K562 (cell line): ENCODE measurements at regions not wholly inside any gene's neighbourhood (a gene's known extent, or its start where the extent isn't known, plus 50 kb on each side); places are given as distances from the start of the nearest gene placed in this dataset.

Source experiments
- ATAC-seq: fragments of 200-7000 bp; cut with Tn5 transposase; 3 replicates; pipeline ENCODE4 v1.9.1; 2020; ENCODE audit warnings: moderate library complexity
- BruUV-seq: library from RNA; stranded (reverse); fragments of 400-500 nt; replicated peaks from 2 replicates; lab custom pipeline; 2021; lab: Mats Ljungman, UMichigan
- CTCF ChIA-PET: fragments of 300-600 bp; formaldehyde crosslinking; extraction: SDS; loops from one replicate; lab custom pipeline; 2021; ENCODE audit warnings: low intra/inter-chr PET ratio; lab: Yijun Ruan, JAX
- POLR2A ChIA-PET: fragments of 300-600, 350-650 bp; sonication (Branson Sonifier 250); formaldehyde crosslinking; extraction: SDS; loops from one replicate; lab custom pipeline; 2021; ENCODE audit warnings: antibody characterized with exemption, inconsistent platforms; lab: Yijun Ruan, JAX
- DNase-seq, 4 experiments: peaks; one replicate each; pipeline versions ENCODE4 v3.0.0 to v3.0.0-alpha.2; 2011 to 2018; ENCODE audit warnings: low spot score in 3 of 4, mixed read lengths in 3 of 4; ENCODE audit errors: extremely low read depth in 1 of 4
- FAIRE-seq: peaks from 2 replicates; lab custom pipeline; 2011; peaks lifted over from hg19 to GRCh38; lab: Jason Lieb, UNC
- H2AFZ ChIP-seq: 2 replicates; pipeline ENCODE4 v1.6.0; 2011; ENCODE audit warnings: low read depth, low read length, control low read depth, inconsistent platforms
- H3K27ac ChIP-seq: fragments of 200-600 bp; 3 replicates; pipeline ENCODE4 v1.8.0; 2011; ENCODE audit warnings: low read depth, mild to moderate bottlenecking, control low read depth, inconsistent platforms, low read length, moderate library complexity, mixed read lengths; ENCODE audit errors: extremely low read depth
- H3K27me3 ChIP-seq, 2 experiments: fragments of 300-600 bp in 1 of 2; 2 replicates in 1 of 2; 3 replicates in 1 of 2; pipeline versions ENCODE4 v1.6.0 to v1.8.0; 2011; ENCODE audit warnings: inconsistent platforms in 2 of 2, low read length in 2 of 2, mild to moderate bottlenecking in 1 of 2, mixed read lengths in 1 of 2, moderate library complexity in 1 of 2; ENCODE audit not compliant: control insufficient read depth in 2 of 2, insufficient read depth in 2 of 2
- H3K36me3 ChIP-seq: fragments of 300-600 bp; 3 replicates; pipeline ENCODE4 v1.8.0; 2011; ENCODE audit warnings: mild to moderate bottlenecking, low read length, inconsistent platforms; ENCODE audit not compliant: control insufficient read depth, insufficient read depth
- H3K4me1 ChIP-seq, 2 experiments: fragments of 200-600 bp in 1 of 2; replicated peaks in 1 of 2; 2 replicates in 1 of 2; 3 replicates in 1 of 2; pipeline versions ENCODE4 v1.5.1 to v1.8.0; 2011; ENCODE audit warnings: inconsistent platforms in 2 of 2, low read length in 2 of 2, mild to moderate bottlenecking in 1 of 2, mixed read lengths in 1 of 2, moderate library complexity in 1 of 2; ENCODE audit not compliant: control insufficient read depth in 2 of 2, insufficient read depth in 2 of 2
- H3K4me2 ChIP-seq: 2 replicates; pipeline ENCODE4 v1.6.1; 2011; ENCODE audit warnings: low read length, control low read depth, inconsistent platforms, mixed read lengths; ENCODE audit not compliant: insufficient read depth
- H3K4me3 ChIP-seq: fragments of 200-600 bp; sonication (generic), shearing (Covaris generic); 2 replicates; pipeline ENCODE4 v1.5.1; 2016; ENCODE audit warnings: control low read depth, inconsistent platforms
- H3K79me2 ChIP-seq: fragments of 200-600 bp; 3 replicates; pipeline ENCODE4 v1.8.0; 2011; ENCODE audit warnings: low read length, inconsistent platforms; ENCODE audit not compliant: control insufficient read depth, insufficient read depth
- H3K9ac ChIP-seq, 2 experiments: 2 replicates each; pipeline versions ENCODE4 v1.6.0 to v1.6.1; 2011; ENCODE audit warnings: low read depth in 2 of 2, low read length in 2 of 2, control low read depth in 1 of 2, inconsistent platforms in 1 of 2, mild to moderate bottlenecking in 1 of 2, mixed read lengths in 1 of 2; ENCODE audit not compliant: insufficient read depth in 1 of 2
- H3K9me1 ChIP-seq: one replicate; pipeline ENCODE4 v1.6.0; 2011; ENCODE audit warnings: inconsistent platforms, mild to moderate bottlenecking, low read length, moderate library complexity; ENCODE audit not compliant: control insufficient read depth, insufficient read depth
- H3K9me3 ChIP-seq: replicated peaks from 2 replicates; pipeline ENCODE4 v1.5.1; 2011; ENCODE audit warnings: low read depth, low read length, inconsistent platforms; ENCODE audit not compliant: control insufficient read depth, insufficient read depth
- H4K20me1 ChIP-seq: replicated peaks from 2 replicates; pipeline ENCODE4 v1.6.1; 2011; ENCODE audit warnings: low read length, inconsistent platforms, mixed read lengths; ENCODE audit not compliant: control insufficient read depth, insufficient read depth
- CTCF ChIP-seq, 3 experiments: IDR thresholded peaks in 2 of 3; conservative IDR thresholded peaks in 1 of 3; 2 replicates each; pipeline ENCODE4 v1.5.1; 2011 to 2012; ENCODE audit warnings: low read length in 3 of 3, mild to moderate bottlenecking in 3 of 3, control low read depth in 2 of 3, improper control_type of control experiment in 1 of 3, inconsistent platforms in 1 of 3, low read depth in 1 of 3, mixed read lengths in 1 of 3, moderate library complexity in 1 of 3; ENCODE audit not compliant: insufficient read depth in 2 of 3
- DLX4 ChIP-seq: fragments of 250-450 bp; sonication (Bioruptor Pico); IDR thresholded peaks from 2 replicates; pipeline ENCODE4 v1.6.1; 2021; ENCODE audit warnings: mild to moderate bottlenecking
- ELK1 ChIP-seq: sonication (generic); formaldehyde crosslinking; IDR thresholded peaks from 2 replicates; pipeline ENCODE4 v1.8.1; 2022; ENCODE audit warnings: missing genetic modification reagents
- EP400 ChIP-seq: fragments of 450-650 bp; IDR thresholded peaks from 2 replicates; pipeline ENCODE4 v1.6.1; 2017; ENCODE audit warnings: antibody characterized with exemption, mild to moderate bottlenecking, moderate library complexity
- KHSRP ChIP-seq: fragments of 450-650 bp; IDR thresholded peaks from 2 replicates; pipeline ENCODE4 v1.6.1; 2017
- MCM3 ChIP-seq: fragments of 450-650 bp; IDR thresholded peaks from 2 replicates; pipeline ENCODE4 v1.6.1; 2016
- RBM17 ChIP-seq: fragments of 200-400 bp; formaldehyde crosslinking; IDR thresholded peaks from 2 replicates; pipeline ENCODE4 v1.6.1; 2017; ENCODE audit warnings: low read depth, mild to moderate bottlenecking, low read length, borderline replicate concordance
- SNIP1 ChIP-seq: fragments of 450-650 bp; IDR thresholded peaks from 2 replicates; pipeline ENCODE4 v1.7.1; 2017; ENCODE audit warnings: low read depth, mild to moderate bottlenecking
- TFAP4 ChIP-seq: sonication (generic); formaldehyde crosslinking; IDR thresholded peaks from 2 replicates; pipeline ENCODE4 v1.8.0; 2022; ENCODE audit warnings: missing genetic modification reagents, mild to moderate bottlenecking, moderate library complexity, borderline replicate concordance
- WGBS: fragments of 100-300 bp; shearing (Covaris generic); methylation state at CpG from one replicate; pipeline ENCODE4 v1.1.6; 2016; ENCODE audit warnings: low coverage, mixed read lengths; ENCODE audit not compliant: insufficient coverage; ENCODE audit errors: missing lambda C conversion rate; 5-methylcytosine and 5-hydroxymethylcytosine counted together
- in situ Hi-C: fragments of 300-500 bp; cut with MboI; formaldehyde crosslinking; loops from 4 replicates; pipeline ENCODE4 v1.15.0; 2018; ENCODE audit warnings: inconsistent platforms, mixed read lengths
- intact Hi-C: fragments of 100-400 bp; cut with micrococcal nuclease; formaldehyde crosslinking; loops from 2 replicates; pipeline ENCODE4 v1.14.2; 2022

- TF ChIP-seq CTCF (IDR thresholded peaks at IDR 0.05 in 2 of 3, conservative IDR thresholded peaks at IDR 0.05 in 1 of 3; ENCODE audit: insufficient read depth in 2 of 3, low read depth in 1 of 3, low read length in 3 of 3), result peak; percentile 10 to 50 (median 27); a peak in 2 of 6 replicates
- no peak for TF ChIP-seq SNIP1
- TF ChIP-seq RBM17, result no peak
- TF ChIP-seq TFAP4 (CRISPR knock-in tag), result no peak
- no peak for TF ChIP-seq DLX4
Observed at GRCh38 chr5:13478831-13479465, 465.5 kb downstream of the DNAH5 start (continued).

GRCh38 chr5:13477118-13477737, 467.3 kb downstream of the DNAH5 start:
- H3K27ac ChIP-seq, result no peak overlapping the region
- no peak overlapping the region for H3K4me3 ChIP-seq
- FAIRE-seq, result no peak
- DNase-seq, result no peak
- no peaks in the 10 kb centered on the region for H3K9me1 ChIP-seq
- ChIA-PET POLR2A (no interaction called here), CTCF (no interaction called here)
- intact Hi-C loops, result no loop called here
- in situ Hi-C loops, result no loop called here
- no peaks in the 10 kb centered on the region for H4K20me1 ChIP-seq
- no peak overlapping the region for H3K9ac ChIP-seq
- 0% methylated on average over 7 of the region's 7 CpGs for WGBS
- no peak overlapping the region for H3K4me2 ChIP-seq
- H3K36me3 ChIP-seq, result no peaks in the 10 kb centered on the region
- TF ChIP-seq MCM3 (no peak), ELK1 (CRISPR knock-in tag) (no peak), EP400 (no peak), KHSRP (no peak)
- H3K27me3 ChIP-seq, result no peaks in the 10 kb centered on the region
- H3K79me2 ChIP-seq, result no peaks in the 10 kb centered on the region
- no peaks in the 10 kb centered on the region for H3K4me1 ChIP-seq
- ATAC-seq, result no peak
- no peak overlapping the region for H2AFZ ChIP-seq
- BruUV-seq, result no TSS peak
- H3K9me3 ChIP-seq, result no peaks in the 10 kb centered on the region; the same call in 1 of the 2 replicates
